ENCODE measurements at regions not wholly inside any gene's neighbourhood (a gene's known extent, or its start where the extent isn't known, plus 50 kb on each side); places are given as distances from the start of the nearest gene placed in this dataset.
"Not testable (repeated sequence)": the region's sequence is repeated elsewhere in the genome, so short reads cannot be mapped to it uniquely, and the experiment has no call there.

DNA sequence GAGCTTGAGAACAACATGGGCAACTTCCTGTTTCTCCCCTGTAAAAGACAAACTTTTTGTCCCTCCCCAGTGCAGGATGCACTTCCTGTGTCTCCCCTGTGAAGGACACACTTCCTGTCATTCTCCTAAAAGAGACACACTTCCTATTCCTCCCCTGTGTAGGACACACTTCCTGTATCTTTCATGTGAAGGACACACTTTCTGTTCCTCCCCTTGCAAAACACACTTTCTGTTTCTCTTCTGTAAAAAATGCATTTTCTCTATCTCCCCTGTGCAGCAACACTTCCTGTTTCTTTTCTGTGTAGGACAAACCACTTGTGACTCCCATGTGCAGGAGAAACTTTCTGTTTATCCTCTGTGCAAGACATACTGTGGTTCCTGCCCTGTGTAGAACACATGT is 488.6 kb upstream of the USP9Y start:
- no peak for DNase-seq

GRCh38 chrY:12215564-12216022 is 485.4 kb upstream of the USP9Y start:
- DNase-seq, result no peak

DNA sequence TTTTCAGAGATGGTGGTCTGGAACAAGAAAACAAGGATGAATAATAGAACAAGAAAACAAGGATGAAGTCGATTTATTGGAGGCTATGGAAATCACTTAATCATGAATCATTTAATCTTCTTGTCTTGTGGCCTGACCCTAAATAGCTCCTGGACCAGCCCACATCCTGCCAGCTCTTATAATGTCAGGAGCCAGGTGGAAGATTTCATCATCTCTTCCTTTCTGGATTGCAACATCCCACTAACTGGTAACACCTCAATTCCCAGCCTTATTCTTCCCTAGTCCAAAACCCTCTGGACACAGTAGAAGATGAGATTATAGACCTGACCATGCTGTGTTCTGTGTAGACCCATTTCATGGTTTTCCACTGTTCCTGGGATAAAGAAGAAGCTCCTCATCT is 470.1 kb upstream of the USP9Y start:
- no peak for DNase-seq

- no peak for DNase-seq
These were observed 464.6 kb upstream of the USP9Y start for GRCh38 chrY:12236399-12236798.

GRCh38 chrY:12240326-12240725 is 460.7 kb upstream of the USP9Y start:
- DNase-seq, result not testable (repeated sequence)

DNA sequence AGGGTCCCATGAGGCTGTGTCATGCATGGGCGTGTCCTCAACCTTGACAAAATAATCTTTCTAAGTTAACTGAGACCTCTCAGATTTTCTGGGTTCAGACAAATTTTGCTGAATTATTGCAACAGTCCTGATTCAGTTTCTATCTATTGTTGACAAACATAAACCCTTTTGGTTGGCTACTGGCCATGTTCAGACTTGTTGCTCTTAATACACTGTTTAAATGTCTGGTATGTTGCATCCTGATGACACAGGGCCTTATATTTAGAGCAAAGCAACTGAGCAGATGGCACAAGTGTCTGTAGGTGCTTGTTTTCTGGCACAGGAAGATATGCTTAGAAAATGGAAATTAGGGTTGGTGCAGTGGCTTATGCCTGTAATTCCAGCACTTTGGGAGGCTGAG is 456.9 kb upstream of the USP9Y start:
- DNase-seq, result no peak

DNA sequence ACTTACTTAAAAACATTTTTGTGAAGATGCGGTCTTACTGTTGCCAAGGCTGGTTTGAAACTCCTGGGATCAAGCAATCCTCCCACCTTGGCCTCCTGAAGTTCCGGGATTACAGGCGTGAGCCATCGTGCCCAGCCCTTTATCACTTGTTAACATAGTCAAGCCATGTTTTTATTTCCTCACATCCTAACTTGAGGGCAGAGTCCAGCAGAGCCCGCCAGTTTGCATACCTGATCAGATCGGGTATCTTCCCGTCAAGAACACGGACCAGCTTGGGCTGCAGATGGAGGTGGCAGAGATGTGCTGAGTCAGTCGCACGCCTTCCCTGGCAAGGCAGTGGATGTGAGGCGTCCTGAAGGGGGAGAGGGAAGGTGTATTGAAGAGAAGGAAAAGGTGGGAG is 447.3 kb upstream of the USP9Y start:
- no peak for DNase-seq

DNA sequence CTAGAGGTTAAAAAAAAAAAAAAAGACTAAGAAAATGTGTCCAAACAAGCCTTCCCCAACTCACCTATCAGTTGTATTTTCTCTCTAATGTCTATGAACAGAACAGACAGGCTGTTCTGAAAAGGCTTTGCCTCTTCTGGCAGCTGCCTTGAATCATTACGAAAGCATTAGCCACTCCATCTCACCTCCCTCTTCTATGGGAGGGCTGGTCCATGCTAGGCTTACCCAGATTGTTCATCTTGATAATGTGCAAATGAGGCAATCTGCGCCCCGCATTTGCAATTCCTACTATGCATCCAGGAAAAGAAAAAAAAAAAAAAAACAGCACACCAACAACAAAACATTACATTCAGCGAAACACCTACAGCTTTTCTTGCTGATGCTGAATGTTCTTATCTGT is 429.9 kb upstream of the USP9Y start:
- DNase-seq, result no peak

- DNase-seq, result no peak
These were observed 415.4 kb upstream of the USP9Y start for GRCh38 chrY:12285608-12286007.

DNA sequence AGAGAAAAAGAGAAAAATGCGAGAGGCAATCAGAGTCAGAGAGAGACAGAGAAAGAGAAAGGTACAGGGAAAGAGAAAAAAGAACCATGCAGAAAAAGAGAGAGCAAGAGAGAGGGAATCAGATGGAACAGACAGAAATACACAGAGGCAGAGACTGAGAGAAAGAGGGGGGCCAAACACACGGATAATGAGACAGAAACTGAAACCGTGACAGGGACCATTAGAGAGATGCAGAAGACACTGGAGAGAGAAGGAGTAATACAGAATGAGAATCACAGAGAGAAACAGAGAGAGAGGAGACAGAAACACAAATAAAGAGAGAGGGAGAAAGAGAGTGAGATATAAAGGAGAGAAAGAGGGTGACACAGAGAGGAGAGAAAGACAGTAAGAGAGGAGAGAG is 412.1 kb upstream of the USP9Y start:
- DNase-seq, result no peak

- DNase-seq, result no peak
These were observed 411.6 kb upstream of the USP9Y start for GRCh38 chrY:12289415-12289814.

- no peak for DNase-seq
These were observed 408.5 kb upstream of the USP9Y start for GRCh38 chrY:12292542-12292941.

DNA sequence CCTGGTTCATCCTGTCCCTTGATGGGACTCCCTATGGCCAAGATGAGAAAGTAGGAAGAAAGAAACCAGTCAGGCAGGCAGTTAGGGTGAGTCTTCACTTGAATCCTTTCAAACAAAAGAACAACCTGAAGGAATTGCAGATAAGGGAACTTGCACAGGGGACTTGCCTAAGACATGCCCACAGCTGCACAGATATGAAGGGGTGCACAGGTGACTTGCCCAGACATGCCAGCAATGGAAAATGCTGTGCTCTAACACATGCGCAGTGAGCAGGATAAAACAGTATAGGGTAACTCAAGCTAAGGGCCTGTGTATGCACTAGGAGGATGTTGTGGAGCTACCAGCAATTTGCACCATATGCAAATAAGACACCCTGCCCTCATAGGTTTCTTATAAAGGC is 404.6 kb upstream of the USP9Y start:
- DNase-seq, result no peak

GRCh38 chrY:12299796-12300195 is 401.2 kb upstream of the USP9Y start:
- DNase-seq, result not testable (repeated sequence)

DNA sequence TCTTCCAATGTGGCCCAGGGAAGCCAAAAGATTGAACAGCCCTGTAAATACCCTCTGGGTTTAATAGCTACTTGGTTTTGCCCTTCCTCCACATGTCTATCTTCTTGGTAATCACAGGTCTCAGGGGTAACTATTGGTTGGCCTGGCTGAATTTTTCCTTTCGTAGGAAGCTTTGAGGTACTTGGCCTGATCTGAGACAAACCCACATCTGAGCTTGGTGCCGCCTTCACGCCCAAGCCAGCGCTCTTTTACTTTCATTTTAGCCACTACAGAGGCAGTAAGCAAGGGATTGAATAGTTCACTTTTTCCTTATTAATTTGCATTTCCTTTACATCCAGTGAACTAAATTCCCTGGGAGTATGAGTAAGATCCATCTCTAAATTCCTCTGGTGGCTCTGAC is 397.6 kb upstream of the USP9Y start:
- DNase-seq, result peak; percentile 22

GRCh38 chrY:12305456-12305855 is 395.6 kb upstream of the USP9Y start:
- DNase-seq, result no peak

DNA sequence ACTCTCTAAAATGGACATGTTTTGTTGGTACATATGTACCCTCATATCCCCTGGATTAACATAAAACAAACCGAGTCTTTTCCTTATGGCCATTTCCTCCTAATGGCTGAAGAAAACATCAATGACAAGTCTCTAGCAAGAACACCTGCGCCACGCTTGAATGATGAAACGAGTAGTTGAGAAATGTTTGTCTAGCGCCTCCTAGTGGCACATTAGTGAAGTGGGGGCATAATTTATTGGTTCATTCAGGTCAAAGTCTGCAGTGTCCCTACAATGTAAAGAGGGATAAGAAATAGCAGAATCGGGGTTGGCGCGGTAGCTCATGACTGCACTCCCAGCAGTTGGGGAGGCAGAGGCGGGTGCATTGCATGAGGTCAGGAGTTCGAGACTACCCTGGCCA is 391.8 kb upstream of the USP9Y start:
- peak; percentile 28 for DNase-seq

DNA sequence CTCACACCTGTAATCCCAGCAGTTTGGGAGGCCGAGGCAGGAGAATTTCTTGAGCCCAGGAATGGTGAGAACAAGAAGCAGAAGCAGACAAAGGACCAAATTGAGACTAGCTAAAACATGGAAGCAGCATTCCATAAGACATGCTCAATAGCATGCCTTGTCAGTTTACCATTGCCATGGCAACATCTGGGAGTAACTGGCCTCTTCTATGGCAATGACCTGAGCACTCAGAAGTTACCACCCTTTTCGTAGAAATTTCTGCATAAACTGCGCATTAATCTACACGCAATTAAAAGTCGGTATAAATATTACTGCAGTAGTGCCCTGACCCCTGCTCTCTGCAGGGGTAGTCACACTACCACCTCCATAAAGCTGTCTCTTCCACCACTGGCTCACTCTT is 390.2 kb upstream of the USP9Y start:
- no peak for DNase-seq

DNA sequence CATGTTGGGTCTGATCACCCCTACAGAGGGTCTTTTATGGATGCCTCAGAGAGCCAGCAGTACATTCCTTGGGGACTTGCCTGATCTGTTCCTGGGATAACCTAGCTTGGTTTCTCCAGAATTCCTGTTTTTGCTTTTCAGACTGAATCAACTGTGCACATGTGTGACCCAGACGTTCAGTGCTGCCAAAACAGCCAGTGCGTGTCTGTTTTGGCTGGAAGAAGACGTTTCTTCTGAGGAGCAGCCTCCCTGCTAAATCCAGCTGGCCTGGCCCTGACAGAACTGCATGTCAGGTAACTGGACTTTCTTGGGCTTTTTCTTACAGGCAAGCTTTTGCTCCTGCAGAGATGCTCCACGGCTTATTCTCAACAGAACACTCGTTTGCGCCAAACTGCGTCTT is 373.3 kb upstream of the USP9Y start:
- no peak for DNase-seq

- DNase-seq, result not testable (repeated sequence)
These were observed 369.1 kb upstream of the USP9Y start for GRCh38 chrY:12331917-12332316.

DNA sequence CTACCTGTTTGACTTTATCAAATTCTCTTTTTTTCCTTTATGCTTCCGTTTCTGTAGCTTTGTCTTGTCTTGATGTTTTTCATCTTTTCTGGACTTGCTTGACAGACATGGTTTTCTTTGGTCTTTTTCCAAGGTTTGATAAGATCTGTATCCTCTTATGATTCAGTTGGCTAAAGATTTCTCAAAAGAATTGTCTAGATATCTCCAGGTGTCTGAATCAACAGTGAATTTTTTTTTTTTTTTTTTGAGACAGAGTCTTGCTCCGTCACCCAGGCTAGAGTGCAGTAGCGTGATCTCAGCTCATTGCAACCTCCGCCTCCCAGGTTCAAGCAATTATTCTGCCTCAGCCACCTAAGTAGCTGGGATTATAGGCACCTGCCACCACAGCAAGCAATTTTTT is 357.8 kb upstream of the USP9Y start:
- no peak for DNase-seq

- no peak for DNase-seq
These were observed 352.9 kb upstream of the USP9Y start for GRCh38 chrY:12348181-12348580.

- DNase-seq, result no peak
These were observed 343.8 kb upstream of the USP9Y start for GRCh38 chrY:12357204-12357603.

DNA sequence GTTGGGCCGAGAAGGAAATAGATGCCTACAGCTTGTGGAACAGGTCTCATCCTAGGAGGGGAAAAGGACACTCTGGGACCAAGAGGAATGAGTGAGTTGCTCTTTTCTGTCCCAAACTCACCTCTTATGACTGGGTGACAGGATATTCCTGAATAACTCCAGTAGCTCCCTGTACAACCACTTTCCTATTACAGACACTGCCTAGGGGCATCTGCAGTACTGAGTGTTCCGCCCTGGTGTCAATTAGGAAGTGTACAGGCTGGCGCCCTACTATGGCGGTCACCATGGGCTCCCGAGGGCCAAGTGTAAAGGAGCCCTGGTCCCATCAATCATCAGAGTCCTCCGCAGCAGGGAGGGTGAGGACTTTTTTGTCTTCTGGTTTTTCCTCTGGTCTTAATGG is 343.4 kb upstream of the USP9Y start:
- DNase-seq, result no peak

DNA sequence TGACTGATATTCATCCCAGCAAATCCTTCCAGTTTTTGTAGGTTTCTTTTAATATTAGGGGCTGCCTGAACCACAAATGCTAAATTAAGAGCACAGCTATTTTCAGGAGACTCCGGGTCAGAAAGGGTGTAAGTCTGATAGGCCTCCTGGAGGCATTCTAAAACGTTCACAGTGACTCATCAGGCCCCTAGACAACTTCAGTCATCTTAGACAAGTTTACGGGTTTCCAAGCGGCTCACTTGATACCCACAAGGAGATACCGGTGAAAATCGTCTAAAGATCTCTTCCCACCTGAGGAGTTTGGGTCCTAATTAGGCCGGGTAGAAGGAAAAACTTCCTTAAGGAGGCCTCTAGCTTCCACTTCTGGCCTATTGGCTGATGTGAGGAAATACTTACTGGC is 342.7 kb upstream of the USP9Y start:
- DNase-seq, result no peak

DNA sequence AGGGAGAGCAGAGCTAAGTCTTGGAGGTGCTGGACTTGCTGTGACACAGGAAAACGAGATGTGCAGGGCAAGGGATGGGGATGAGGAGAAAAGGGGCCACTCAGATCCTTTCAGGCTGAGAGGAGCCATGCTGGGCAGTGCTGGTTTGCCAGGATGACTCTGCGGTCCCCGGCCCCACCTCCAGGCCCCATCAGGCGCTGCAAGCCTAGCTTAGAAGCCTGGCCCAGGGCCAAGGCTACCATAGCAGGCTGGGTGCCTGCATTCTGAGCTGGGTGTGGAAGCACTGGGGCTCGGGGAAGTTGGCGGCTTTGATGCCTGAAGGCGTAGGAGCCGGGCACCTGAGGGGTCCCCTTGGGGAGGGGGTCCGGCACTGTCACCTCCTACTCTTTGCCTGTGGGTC is 341.2 kb upstream of the USP9Y start:
- DNase-seq, result no peak
